SK-N-SH (cell line): ENCODE measurements at regions not wholly inside any gene's neighbourhood (a gene's known extent, or its start where the extent isn't known, plus 50 kb on each side); places are given as distances from the start of the nearest gene placed in this dataset.

Experiments
- CTCF ChIA-PET: fragments of 300-600, 350-600 bp; formaldehyde crosslinking; extraction: SDS; loops from one replicate; lab custom pipeline; 2021; lab: Yijun Ruan, JAX
- POLR2A ChIA-PET: fragments of 350-600 bp; sonication (Branson Sonifier 250); formaldehyde crosslinking; extraction: SDS; loops from one replicate; lab custom pipeline; 2020; ENCODE audit warnings: antibody characterized with exemption, inconsistent platforms; lab: Yijun Ruan, JAX
- DNase-seq: peaks from one replicate; pipeline ENCODE4 v3.0.0; 2012
- H2AFZ ChIP-seq: fragments of 200-600 bp; sonication (generic); 2 replicates; pipeline ENCODE4 v1.8.1; 2016; ENCODE audit warnings: antibody characterized with exemption, mild to moderate bottlenecking, low read depth
- H3F3A ChIP-seq: fragments of 200-600 bp; sonication (generic); replicated peaks from 2 replicates; pipeline ENCODE3; 2016; ENCODE audit warnings: antibody characterized with exemption, mild to moderate bottlenecking; ENCODE audit not compliant: insufficient read depth
- H3K27ac ChIP-seq, 2 experiments: fragments of 200-500 bp in 1 of 2; fragments of 200-600 bp in 1 of 2; sonication (Bioruptor generic) in 1 of 2; sonication (generic), shearing (Covaris generic) in 1 of 2; 2 replicates each; pipeline versions ENCODE4 v1.5.1 to v1.6.1; 2014 to 2016; ENCODE audit warnings: low read depth in 2 of 2, inconsistent platforms in 1 of 2, low read length in 1 of 2, mild to moderate bottlenecking in 1 of 2, mixed read lengths in 1 of 2
- H3K27me3 ChIP-seq: fragments of 200-600 bp; sonication (generic), shearing (Covaris generic); 2 replicates; pipeline ENCODE4 v1.6.1; 2016; ENCODE audit warnings: mixed run types; ENCODE audit not compliant: insufficient read depth
- H3K36me3 ChIP-seq, 2 experiments: fragments of 200-500 bp in 1 of 2; fragments of 200-600 bp in 1 of 2; sonication (Bioruptor generic) in 1 of 2; sonication (generic) in 1 of 2; replicated peaks in 1 of 2; 2 replicates each; pipeline versions ENCODE3 to v1.5.1; 2014 to 2016; ENCODE audit warnings: low read length in 1 of 2, mild to moderate bottlenecking in 1 of 2; ENCODE audit not compliant: insufficient read depth in 2 of 2, control insufficient read depth in 1 of 2
- H3K4me1 ChIP-seq, 2 experiments: fragments of 200-500 bp in 1 of 2; fragments of 200-600 bp in 1 of 2; sonication (Bioruptor generic) in 1 of 2; sonication (generic), shearing (Covaris generic) in 1 of 2; 2 replicates each; pipeline versions ENCODE4 v1.5.1 to v1.6.1; 2014 to 2016; ENCODE audit warnings: low read depth in 1 of 2, low read length in 1 of 2, mixed run types in 1 of 2; ENCODE audit not compliant: insufficient read depth in 2 of 2, control insufficient read depth in 1 of 2
- H3K4me2 ChIP-seq: fragments of 200-600 bp; sonication (generic), shearing (Covaris generic); 2 replicates; pipeline ENCODE4 v1.6.1; 2017; ENCODE audit warnings: mixed run types
- H3K4me3 ChIP-seq, 2 experiments: fragments of 200-500 bp in 1 of 2; fragments of 200-600 bp in 1 of 2; sonication (Bioruptor generic) in 1 of 2; sonication (generic), shearing (Covaris generic) in 1 of 2; 2 replicates each; pipeline versions ENCODE4 v1.5.1 to v1.8.1; 2014 to 2016; ENCODE audit warnings: low read depth in 2 of 2, inconsistent platforms in 1 of 2, low read length in 1 of 2, mild to moderate bottlenecking in 1 of 2, mixed read lengths in 1 of 2, moderate library complexity in 1 of 2
- H3K79me2 ChIP-seq: fragments of 200-600 bp; sonication (generic); 2 replicates; pipeline ENCODE4 v1.8.1; 2017; ENCODE audit warnings: mild to moderate bottlenecking; ENCODE audit not compliant: insufficient read depth
- H3K9ac ChIP-seq: fragments of 200-600 bp; sonication (generic); 2 replicates; pipeline ENCODE4 v1.6.1; 2017; ENCODE audit warnings: mixed run types
- H3K9me2 ChIP-seq: fragments of 200-600 bp; sonication (generic); 2 replicates; pipeline ENCODE4 v1.6.1; 2017; ENCODE audit warnings: mixed run types
- H3K9me3 ChIP-seq: fragments of 200-600 bp; sonication (generic); 2 replicates; pipeline ENCODE4 v1.6.1; 2017; ENCODE audit warnings: mixed run types, mild to moderate bottlenecking, moderate library complexity
- H4K20me1 ChIP-seq: fragments of 200-600 bp; sonication (generic); 2 replicates; pipeline ENCODE4 v1.6.1; 2017; ENCODE audit warnings: mild to moderate bottlenecking, mixed run types; ENCODE audit not compliant: insufficient read depth
- CHD2 ChIP-seq: fragments of 150-350 bp; IDR thresholded peaks from 2 replicates; pipeline ENCODE4 v1.6.1; 2018; ENCODE audit warnings: low read length; ENCODE audit not compliant: partially characterized antibody
- CTCF ChIP-seq: fragments of 200-600 bp; sonication (generic); IDR thresholded peaks from 2 replicates; pipeline ENCODE4 v1.6.1; 2017; ENCODE audit warnings: antibody characterized with exemption, mild to moderate bottlenecking, moderate library complexity
- GATA2 ChIP-seq: sonication (generic); formaldehyde crosslinking; IDR thresholded peaks from 2 replicates; pipeline ENCODE4 v1.5.0; 2020; ENCODE audit warnings: mild to moderate bottlenecking, missing genetic modification reagents
- REST ChIP-seq: IDR thresholded peaks from 2 replicates; pipeline ENCODE4 v1.6.1; 2012; ENCODE audit warnings: mild to moderate bottlenecking, low read depth, low read length, moderate library complexity
- TCF12 ChIP-seq: IDR thresholded peaks from 2 replicates; pipeline ENCODE4 v1.4.0; 2012
- USF2 ChIP-seq: fragments of 150-350 bp; IDR thresholded peaks from 2 replicates; pipeline ENCODE4 v1.6.1; 2017; ENCODE audit warnings: antibody characterized with exemption, low read length, low read depth, borderline replicate concordance
- WGBS: methylation state at CpG from one replicate; pipeline ENCODE4 v1.1.6; 2017; ENCODE audit warnings: low lambda C conversion rate; 5-methylcytosine and 5-hydroxymethylcytosine counted together

GRCh38 chr2:12602661-12603060 is 114.1 kb upstream of the TRIB2 start:
- Histone ChIP-seq H3F3A (peaks cover 20% of the 10 kb centered on the region), H3K4me3 (no peak overlapping the region), H3K79me2 (no peaks in the 10 kb centered on the region), H3K27ac (peak overlapping the region in 1 of 2 experiments; percentile 46; a peak in 1 of 4 replicates), H3K4me1 (peaks cover 26 to 42% of the 10 kb centered on the region in 2 experiments), H3K36me3 (no peaks in the 10 kb centered on the region), H2AFZ (no peak overlapping the region), H3K9ac (no peak overlapping the region), H4K20me1 (no peaks in the 10 kb centered on the region), H3K27me3 (no peaks in the 10 kb centered on the region), H3K4me2 (no peak overlapping the region; the same call in 1 of the 2 replicates), H3K9me2 (no peaks in the 10 kb centered on the region), H3K9me3 (no peaks in the 10 kb centered on the region)
- no peak for DNase-seq
- ChIA-PET POLR2A (no interaction called here), CTCF (interaction anchor here (0.6 to 3.2 kb wide), 7 partner anchors 10 to 115 kb away, joined by 3 to 7 read pairs (median 4); partner anchors contain the start of gene TRIB2)
- TF ChIP-seq CTCF (no peak), GATA2 (CRISPR knock-in tag) (no peak), TCF12 (peak; percentile 83), CHD2 (no peak)
- 50% methylated on average over 2 of the region's 2 CpGs for WGBS

- Histone ChIP-seq H3K27me3 (no peaks in the 10 kb centered on the region), H3K9ac (no peak overlapping the region), H3F3A (peaks cover 20% of the 10 kb centered on the region), H3K9me3 (no peaks in the 10 kb centered on the region), H2AFZ (no peak overlapping the region), H3K4me1 (peaks cover 26 to 47% of the 10 kb centered on the region in 2 experiments), H3K27ac (no peak overlapping the region), H3K79me2 (no peaks in the 10 kb centered on the region), H3K36me3 (no peaks in the 10 kb centered on the region), H4K20me1 (no peaks in the 10 kb centered on the region), H3K4me3 (no peak overlapping the region), H3K4me2 (no peak overlapping the region), H3K9me2 (no peaks in the 10 kb centered on the region)
- ChIA-PET CTCF (interaction anchor here (0.6 to 3.2 kb wide), 4 partner anchors 8 to 196 kb away, joined by 3 to 7 read pairs (median 6); partner anchors contain the start of gene TRIB2), POLR2A (no interaction called here)
- peak; percentile 86 for TF ChIP-seq REST
- TF ChIP-seq USF2 = no peak
- WGBS = 63% methylated on average over 1 of the region's 1 CpG
- no peak for DNase-seq
Observed at GRCh38 chr2:12603781-12604295, 112.9 kb upstream of the TRIB2 start.
